ENCODE measurements at regions not wholly inside any gene's neighbourhood (a gene's known extent, or its start where the extent isn't known, plus 50 kb on each side); places are given as distances from the start of the nearest gene placed in this dataset.
"Not testable (repeated sequence)": the region's sequence is repeated elsewhere in the genome, so short reads cannot be mapped to it uniquely, and the experiment has no call there.

DNA sequence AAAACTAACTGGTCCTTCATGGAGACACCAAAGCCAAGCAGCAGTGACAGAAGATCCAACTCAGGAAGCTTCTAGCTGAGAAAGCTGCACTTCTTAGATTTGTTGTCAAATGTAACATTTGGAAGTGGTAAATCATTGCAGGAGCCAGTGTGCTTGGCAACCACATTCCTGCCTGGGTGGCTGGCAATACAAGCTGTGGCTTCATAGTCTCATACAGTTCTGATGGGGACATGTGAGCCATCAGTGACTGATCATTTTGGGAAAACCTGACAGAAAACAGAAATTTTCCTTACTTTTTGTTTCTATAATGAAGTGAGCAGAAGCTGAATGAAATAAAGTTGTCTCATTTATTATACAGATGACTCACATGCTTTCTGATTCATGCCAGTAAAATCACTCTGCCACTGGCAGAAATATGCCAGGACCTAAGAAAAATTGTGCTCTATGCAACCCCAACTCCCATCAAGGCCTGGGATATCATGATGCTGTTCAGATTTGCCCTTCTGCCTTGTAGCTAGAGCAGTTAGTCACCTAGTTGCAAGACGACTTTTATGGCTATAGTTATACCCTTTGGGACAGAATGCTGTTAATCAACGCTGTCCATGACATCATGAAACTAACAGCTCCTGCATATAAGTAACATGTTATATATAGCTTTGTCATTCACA, 508.1 kb downstream of the ADCYAP1 start:
- DNase-seq (ENCODE audit: low read depth in 2 of 2): no peak

DNA sequence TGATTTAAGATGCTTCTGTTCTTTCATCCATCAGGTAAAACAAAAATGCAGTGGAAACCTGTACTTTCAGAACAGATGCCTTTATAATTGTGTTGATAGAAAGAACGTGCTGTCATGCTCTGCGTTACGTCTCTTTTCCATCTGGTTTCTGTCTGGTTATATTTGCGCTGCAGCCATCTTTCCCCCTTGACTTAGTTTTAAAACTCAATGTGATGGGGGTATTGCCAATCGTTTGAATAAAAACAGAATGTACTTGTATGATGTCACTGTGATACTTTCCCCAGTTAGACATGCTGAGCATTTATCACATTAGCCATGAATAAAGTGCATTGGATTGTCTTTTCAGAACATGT, 508.6 kb downstream of the ADCYAP1 start:
- DNase-seq (ENCODE audit: low read depth in 2 of 2): no peak

DNA sequence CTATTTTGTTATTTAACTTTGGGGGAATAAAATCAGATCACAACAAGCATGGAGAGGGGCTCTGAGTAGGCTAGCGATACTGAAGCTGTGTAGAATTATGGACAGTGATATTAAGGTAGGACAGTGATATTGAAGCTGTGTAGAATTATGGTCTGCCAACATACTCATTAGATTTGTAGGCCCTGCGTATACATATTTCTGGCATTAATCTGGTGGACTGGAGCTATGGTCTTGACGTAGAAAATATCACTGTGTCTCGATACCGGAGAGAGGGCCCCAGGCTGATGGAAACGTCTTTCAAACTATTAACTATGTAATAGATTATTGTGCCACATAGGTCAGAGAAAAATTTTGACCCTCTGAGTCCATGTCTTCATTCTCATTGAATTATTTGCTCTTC, 511.4 kb downstream of the ADCYAP1 start:
- DNase-seq (ENCODE audit: low read depth in 2 of 2): no peak

DNA sequence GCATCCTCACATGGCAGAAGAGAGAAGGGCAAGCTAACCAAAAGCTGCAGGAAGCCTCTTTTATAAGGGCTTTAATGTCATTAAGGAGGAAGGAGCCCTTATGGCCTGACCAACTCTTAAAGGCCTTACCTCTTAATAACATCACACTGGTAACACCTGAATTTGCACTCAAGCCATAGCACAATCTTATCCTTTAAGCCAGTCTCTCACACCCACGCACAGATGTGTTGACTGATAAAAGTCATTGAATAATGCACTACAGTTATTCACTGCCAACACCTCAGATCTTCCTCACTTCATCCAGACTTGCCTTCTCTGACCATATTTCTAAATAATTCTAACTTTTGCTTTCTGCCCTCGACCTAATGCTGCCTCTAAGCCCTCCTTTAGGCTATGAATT, 516.8 kb downstream of the ADCYAP1 start:
- DNase-seq (ENCODE audit: low read depth in 2 of 2): no peak

DNA sequence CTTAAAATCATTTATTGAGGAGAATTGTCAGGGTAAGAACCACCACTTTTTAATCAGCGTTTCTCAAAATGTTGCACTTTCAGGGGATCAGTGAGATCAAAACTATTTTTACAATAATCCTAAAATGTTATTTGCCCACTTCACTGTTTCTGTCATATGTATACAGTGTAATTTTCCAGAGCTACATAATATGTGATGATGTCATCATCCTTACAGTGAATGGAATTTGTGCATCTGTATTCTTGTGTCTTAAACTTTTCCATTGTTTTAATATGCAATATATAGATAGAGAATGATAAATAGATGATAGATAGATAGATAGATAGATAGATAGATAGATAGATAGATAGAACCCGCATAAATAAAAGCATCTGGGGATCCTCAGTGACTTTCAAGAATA, 518.0 kb downstream of the ADCYAP1 start:
- DNase-seq (ENCODE audit: low read depth in 2 of 2): no peak

DNA sequence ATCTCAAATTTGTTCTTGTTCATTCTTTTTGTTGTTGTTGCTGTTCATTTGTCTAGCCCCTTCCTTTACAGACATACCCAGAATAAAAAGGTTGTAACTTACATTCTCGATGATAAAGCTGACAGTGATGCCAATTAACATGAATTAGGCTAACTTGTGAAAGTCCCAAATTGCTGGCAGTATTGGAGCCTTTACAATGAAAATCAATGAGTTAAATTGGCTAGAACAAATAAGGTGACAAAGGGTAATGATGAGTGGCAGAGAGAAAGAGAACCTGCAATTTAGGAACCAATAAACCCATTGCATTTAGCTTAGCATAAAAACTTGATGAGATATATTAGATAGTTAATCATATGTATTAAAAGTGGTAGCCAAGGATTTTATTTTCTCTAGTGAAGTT, 521.0 kb downstream of the ADCYAP1 start:
- no peak for DNase-seq (ENCODE audit: low read depth in 2 of 2)

DNA sequence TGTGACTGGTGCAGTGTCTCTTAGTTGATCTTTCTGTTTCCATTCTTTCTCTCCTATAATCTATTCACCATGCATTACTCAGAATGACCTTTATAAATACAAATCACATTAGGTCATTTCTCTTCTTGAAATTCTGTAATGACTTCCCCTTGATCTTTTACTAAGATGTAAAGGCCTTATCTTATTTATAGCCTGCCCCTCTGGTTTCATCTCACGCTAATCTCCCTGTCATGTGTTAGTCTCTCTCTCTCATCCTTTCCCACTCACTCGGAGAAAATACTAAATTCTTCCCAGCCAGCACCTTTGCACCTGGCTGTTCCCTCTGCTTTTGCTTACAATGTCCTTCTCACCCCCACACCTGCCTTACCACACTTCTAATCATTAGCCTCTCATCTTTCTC, 530.8 kb downstream of the ADCYAP1 start:
- no peak for DNase-seq (ENCODE audit: low read depth in 2 of 2)

DNA sequence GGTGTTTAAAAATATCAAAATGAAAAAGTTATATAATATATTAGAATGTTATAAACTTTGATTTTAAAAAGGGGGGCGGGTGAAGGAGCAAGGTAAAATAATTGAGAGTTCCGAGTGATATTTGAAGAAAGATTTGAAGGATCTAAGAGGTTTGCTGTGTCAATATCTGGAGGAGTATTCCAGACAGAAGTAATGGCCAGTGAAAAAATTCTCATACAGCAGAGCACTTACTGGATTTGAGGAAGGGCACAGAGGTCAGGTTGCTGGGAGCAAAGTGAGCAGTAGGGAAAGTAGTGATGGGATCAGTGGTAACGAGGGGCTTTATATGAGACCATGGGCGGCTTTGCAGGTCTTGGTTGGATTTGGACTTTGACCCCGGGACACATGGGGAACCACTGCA, 531.5 kb downstream of the ADCYAP1 start:
- DNase-seq (ENCODE audit: low read depth in 2 of 2): no peak

DNA sequence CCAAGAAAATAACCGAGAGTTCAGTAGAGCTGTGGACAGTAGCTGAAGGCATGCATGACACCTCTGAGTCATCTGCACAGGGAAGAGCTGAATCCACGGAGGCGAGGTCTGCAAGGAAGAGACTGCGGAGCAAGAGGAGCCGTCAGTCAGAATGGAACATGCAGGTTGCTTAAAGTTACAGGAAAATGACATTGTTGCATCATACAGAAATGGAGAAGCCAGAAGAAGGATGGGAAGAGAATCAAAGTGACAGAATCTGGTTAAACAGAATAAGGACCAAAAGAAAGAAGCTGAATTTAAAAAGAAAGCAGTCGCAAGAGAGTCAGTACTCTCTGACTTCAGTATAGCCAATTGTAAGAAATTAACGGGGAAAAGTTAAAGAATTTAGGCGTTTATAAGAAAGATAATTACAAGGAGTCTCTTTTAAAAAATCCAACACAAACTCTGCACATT, 533.8 kb downstream of the ADCYAP1 start:
- DNase-seq (ENCODE audit: low read depth in 2 of 2): no peak

DNA sequence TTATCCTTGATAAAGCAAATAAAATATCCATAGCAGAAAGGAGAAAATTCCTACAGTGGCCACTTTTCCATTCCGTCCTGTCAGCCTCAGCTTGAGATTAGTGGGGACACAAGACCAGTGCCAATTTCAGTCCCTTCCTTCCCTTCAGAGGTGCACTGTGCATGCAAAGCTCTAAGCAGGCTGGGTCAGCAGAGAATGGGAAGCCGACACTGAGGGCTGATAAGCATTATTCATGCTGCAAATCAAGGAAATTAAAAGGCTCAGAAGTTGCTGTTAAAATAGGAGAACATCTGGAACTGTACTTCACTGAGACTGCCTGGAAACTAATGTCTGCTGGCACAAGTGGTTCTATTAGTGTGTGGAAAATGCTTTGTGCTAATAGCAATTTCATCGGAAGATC, 534.3 kb downstream of the ADCYAP1 start:
- no peak for DNase-seq (ENCODE audit: low read depth in 2 of 2)

DNA sequence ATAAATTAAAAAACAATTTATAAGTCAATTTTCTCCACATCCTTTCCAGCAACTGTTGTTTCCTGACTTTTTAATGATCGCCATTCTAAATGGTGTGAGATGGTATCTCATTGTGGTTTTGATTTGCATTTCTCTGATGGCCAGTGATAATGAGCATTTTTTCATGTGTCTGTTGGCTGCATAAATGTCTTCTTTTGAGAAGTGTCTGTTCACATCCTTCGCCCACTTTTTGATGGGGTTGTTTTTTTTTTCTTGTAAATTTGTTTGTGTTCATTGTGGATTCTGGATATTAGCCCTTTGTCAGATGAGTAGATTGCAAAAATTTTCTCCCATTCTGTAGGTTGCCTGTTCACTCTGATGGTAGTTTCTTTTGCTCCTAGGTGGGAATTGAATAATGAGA, 539.4 kb downstream of the ADCYAP1 start:
- DNase-seq (ENCODE audit: low read depth in 2 of 2): not testable (repeated sequence)

DNA sequence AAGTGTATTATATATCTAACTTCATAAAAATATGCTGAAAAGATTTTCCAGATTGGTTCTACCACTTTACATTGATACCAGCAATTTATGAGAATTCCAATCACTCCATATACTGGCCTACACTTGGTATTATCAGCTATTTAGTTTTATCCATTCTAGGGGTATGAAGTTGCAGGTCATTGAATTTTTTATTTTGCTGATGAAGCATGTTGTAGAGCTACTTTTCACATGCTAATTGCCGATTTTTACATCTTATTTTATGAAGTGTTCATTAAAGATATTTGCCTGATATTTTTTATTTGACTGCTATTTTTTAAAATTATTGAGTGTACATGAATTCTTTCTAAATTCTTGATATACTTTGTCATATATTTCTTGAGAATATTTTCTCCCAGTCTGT, 542.1 kb downstream of the ADCYAP1 start:
- DNase-seq (ENCODE audit: low read depth in 2 of 2): no peak

DNA sequence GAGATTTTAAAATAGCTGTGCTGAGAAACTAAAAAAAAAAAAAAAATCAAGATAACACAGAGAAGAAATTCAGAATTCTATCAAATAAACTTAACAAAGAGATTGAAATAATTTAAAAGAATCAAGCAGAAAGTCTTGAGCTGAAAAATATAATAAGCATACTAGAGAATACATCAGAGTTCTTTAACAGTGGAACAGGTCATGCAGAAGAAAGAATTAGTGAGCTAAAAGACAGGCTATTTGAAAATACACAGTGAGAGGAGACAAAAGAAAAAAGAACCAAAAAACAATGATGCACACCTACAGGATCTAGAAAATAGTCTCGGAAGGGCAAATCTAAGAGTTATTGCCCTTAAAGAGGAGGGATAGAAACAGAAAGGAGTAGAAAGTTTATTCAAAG, 548.1 kb downstream of the ADCYAP1 start:
- DNase-seq (ENCODE audit: low read depth in 2 of 2): no peak

DNA sequence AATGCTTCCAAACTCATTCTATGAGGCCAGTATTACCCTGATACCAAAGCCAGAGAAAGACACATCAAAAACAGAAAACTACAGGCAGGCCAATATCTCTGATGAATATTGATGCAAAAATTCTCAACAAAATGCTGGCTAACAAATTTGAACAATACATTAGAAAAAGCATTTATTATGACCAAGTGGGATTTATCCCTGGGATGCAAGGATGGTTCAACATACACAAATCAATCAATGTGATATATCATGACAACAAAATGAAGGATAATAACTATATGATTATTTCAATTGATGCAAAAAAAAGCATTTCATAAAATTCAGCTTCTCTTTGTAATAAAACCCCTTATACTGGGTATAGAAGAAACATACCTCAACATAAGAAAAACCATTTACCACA, 550.9 kb downstream of the ADCYAP1 start:
- no peak for DNase-seq (ENCODE audit: low read depth in 2 of 2)

DNA sequence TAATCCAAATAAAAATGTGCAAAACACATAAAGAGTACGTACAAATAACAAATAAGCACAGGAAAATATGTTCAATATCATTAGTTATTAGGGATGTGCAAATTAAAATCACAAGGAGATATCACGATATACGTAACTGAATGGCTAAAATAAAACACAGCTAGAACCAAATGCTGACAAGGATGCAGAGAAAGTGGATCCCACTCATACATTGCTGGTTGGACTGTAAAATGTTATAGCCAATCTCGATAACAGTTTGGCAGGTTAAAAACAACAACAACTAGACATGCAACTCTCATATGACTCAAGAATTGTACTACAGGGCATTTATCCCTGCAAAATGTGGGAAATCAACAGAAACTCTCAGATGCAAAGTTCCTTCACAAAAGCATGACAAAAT, 553.9 kb downstream of the ADCYAP1 start:
- no peak for DNase-seq (ENCODE audit: low read depth in 2 of 2)

DNA sequence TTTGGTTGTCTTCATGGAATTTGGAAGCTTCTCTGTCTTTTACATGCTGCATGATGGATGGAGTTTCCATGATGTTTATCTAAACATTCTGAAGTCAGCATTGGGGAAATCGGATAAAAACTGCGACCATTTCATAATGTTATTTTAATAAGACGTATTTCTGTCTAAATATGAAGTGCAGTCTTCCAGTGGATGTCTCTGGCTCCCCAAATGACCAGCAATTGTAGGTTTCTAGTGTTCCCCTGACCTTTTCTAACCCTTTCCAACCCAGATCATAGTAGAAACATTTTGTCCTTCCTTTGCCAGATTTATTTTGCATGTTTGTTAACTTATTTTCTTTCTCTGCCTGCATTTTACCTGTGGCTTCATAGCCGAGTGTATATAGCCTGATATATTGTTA, 559.3 kb downstream of the ADCYAP1 start:
- DNase-seq (ENCODE audit: low read depth in 2 of 2): no peak

DNA sequence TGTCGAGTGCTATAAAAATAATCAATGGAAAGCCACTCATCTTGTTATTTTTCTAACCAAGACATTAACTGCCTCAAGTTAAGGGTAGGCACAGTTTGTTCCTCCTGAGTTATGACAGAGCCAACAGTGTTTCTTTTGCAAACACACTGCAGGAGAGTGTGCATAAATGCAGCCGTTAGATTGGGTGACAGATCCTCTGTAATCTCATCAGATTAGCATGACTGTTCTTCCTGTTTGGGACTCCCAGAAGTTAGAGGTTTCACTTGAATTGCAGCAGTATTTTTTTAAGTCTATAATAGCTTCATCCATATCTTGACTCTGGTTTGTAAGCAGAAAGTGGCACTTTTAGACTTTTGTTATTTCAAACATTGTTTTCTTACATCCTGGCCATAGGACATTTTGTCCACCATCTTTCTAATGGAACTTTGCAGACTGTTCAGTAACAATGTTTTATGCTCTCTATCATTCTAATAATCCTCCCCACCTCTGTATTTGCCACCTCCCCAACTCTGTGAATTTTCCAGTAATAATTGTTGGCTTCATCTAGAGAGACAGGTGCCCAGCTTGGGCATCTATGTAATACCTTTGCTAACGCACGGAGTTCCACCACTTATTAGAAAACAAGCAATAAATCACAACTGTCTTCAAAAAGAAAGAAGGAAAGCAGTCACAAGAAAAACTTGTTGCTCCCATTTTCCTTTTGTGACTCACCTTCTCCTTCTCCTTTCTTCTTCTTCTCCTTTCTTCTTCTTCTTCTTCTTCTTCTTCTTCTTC, 560.0 kb downstream of the ADCYAP1 start:
- DNase-seq (ENCODE audit: low read depth in 2 of 2): no peak

DNA sequence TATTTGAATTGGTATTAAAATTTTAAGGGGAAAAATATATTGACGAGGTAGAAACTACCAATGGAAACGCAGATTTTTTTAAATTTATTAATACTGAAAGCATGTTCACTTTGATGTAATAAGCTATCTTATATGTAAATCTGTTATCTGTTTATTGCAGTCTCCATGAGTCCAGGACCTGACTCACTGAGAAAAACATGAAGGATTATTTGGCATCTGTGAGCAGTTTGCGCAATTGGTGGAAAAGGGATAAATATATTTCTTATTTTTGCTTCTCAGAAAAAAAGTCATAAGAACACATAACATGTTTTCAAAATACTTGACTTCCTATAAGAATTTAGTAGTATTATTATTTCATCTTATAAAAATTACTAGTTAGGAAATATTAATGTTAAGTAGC, 561.4 kb downstream of the ADCYAP1 start:
- no peak for DNase-seq (ENCODE audit: low read depth in 2 of 2)

DNA sequence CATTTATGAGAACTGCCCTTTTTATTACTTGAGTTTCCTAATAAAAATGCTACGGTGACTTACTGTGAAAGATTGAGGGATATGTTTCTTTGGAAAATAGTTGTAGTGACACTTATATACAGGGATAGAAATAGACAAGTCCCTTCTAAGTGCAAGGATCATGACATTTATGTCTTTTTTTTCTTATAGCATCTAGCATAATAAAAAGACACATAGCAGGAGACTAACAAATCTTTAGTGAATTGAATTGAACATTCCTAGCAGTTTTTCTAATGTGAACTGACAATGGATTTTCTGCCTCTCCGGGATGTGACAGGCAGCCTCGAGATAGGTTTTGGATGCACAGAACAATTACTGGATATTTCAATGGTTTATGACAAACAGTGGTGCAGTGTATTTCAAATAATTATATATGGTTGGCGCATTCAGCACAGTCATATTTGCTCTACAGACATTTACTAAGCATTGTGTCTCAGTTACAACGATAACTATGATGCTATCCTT, 562.8 kb downstream of the ADCYAP1 start:
- DNase-seq (ENCODE audit: low read depth in 2 of 2): no peak

DNA sequence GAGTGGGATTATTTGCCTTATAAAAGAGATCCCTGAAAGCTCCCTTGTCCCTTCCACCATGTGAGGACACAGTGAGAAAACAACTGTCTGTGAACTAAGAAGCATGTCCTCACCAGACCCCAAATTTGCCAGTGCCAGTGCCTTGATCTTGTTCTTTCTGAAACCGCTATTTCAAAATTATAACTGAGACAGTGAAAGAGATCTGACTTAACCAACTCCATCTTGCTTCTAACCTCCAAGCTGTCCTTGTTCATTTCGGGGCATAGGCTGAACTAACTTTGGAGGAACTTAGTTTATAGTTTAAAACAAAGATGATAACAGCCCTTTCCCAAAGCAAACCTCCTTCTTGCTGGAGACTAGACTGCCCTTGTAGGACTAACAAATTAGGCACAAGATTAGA, 563.9 kb downstream of the ADCYAP1 start:
- no peak for DNase-seq (ENCODE audit: low read depth in 2 of 2)

DNA sequence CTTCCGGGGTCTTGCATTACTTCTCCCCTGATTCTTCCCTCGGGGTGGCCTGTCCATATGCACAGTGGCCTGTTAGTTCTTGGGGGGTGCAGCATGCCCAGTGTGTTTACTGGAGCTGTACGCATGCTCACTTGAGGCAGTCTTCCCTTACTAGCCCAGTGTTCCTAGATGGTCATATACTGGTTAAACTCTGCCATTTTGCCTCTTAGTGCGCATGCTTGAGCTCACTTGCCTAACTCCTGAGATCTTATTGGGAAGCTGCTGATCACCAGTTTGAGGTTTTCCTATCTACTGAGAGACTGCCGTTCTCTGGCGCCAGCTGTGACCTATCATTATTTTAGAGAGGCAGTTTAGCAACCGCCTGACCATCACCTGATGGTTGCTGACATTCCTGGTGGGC, 571.2 kb downstream of the ADCYAP1 start:
- DNase-seq (ENCODE audit: low read depth in 2 of 2): no peak

DNA sequence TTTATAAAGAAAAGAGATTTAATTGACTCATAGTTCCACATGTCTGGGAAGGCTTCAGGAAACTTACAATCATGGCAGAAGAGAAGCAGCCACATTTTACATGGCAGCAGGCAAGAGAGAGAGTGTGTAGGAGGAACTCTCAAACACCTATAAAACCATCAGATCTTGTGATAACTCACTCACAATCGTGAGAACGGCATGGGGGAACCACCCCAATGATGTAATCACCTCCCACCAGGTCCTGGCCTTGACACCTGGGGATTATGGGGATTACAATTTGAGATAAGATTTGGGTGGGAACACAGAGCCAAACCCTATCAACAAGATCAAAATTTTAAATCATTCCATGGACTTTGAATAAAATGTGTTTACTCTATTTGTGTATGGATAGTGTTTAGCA, 575.6 kb downstream of the ADCYAP1 start:
- no peak for DNase-seq (ENCODE audit: low read depth in 2 of 2)

DNA sequence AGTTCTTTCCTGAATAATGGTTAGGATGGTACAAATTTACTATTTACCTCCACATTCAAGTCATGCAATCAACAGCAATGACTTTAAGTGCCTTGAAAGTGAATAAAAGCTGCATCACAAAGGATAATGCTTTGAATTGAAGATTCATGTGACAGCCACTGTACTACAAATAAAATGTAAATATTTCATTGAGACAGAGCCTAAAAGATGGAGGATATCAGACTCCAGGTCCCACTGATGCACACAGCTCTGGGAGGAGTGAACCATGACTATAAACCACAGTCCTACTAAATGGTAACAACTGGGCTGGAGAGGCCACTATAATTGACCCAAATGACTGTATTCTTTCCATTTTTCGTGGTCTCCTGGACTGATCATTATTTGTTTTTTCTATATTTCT, 576.9 kb downstream of the ADCYAP1 start:
- no peak for DNase-seq (ENCODE audit: low read depth in 2 of 2)

DNA sequence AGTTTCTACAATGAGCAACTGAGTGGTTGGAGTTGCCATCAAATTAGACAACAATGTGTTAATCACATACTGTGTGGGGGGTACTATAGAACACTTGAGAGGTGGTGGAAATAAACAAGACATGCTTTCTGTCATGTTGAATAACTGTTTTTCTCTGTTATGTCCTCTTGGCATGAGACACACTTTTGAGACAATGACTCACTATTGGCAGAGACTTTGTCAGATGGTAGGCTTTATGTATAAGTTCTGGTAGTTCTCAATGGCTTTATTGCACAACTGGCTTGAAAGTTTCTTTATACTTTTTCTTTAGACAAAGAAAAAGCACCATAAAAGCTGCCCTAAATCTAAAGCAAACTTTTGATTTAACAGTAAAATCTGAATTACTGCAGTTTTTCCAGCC, 578.7 kb downstream of the ADCYAP1 start:
- no peak for DNase-seq (ENCODE audit: low read depth in 2 of 2)

All from stimulated activated CD4-positive, alpha-beta T cell treated with anti-CD3 and anti-CD28 coated beads, Interleukin-12 subunit alpha, Interleukin-12 subunit beta, amount 100 ng/mL, for 24 hours (primary cell).